ENCODE measurements at regions not wholly inside any gene's neighbourhood (a gene's known extent, or its start where the extent isn't known, plus 50 kb on each side); places are given as distances from the start of the nearest gene placed in this dataset.

DNA sequence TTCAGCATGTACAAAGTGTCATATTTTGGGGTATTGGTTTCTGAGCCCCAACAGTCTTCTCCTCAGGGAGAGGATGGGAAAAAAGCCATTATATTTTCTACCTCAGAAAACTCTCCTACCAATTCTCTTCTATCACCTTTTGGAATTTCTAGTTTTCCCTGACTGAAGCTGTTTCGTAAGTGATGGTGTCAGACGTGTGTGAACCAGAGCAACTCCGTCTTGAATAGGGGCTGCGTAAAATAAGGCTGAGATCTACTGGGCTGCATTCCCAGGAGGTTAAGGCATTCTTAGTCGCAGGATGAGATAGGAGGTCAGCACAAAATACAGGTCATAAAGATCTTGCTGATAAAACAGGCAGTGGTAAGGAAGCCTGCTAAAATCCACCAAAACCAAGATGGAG lies 197.3 kb upstream of the C9orf72 start:
- TF ChIP-seq, protein P1, sequence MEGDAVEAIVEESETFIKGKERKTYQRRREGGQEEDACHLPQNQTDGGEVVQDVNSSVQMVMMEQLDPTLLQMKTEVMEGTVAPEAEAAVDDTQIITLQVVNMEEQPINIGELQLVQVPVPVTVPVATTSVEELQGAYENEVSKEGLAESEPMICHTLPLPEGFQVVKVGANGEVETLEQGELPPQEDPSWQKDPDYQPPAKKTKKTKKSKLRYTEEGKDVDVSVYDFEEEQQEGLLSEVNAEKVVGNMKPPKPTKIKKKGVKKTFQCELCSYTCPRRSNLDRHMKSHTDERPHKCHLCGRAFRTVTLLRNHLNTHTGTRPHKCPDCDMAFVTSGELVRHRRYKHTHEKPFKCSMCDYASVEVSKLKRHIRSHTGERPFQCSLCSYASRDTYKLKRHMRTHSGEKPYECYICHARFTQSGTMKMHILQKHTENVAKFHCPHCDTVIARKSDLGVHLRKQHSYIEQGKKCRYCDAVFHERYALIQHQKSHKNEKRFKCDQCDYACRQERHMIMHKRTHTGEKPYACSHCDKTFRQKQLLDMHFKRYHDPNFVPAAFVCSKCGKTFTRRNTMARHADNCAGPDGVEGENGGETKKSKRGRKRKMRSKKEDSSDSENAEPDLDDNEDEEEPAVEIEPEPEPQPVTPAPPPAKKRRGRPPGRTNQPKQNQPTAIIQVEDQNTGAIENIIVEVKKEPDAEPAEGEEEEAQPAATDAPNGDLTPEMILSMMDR (IDR thresholded peaks at IDR 0.05): no peak
- no peak for TF ChIP-seq POLR2A (IDR thresholded peaks at IDR 0.05)
- no peak for TF ChIP-seq POLR2AphosphoS5 (IDR thresholded peaks at IDR 0.05)

Data from prostate gland (tissue), 2 donors.